ENCODE measurements at regions not wholly inside any gene's neighbourhood (a gene's known extent, or its start where the extent isn't known, plus 50 kb on each side); places are given as distances from the start of the nearest gene placed in this dataset.
A peak's percentile ranks its signal among the peaks of the same experiment; 100 is the strongest.

GRCh38 chr10:109203646-109204353 is 719.5 kb downstream of the XPNPEP1 start:
- no peak for DNase-seq (ENCODE audit: low spot score)

- no peak for DNase-seq (ENCODE audit: low spot score)
Measured at GRCh38 chr10:109202111-109202510, 721.2 kb downstream of the XPNPEP1 start.

GRCh38 chr10:109200646-109201045 is 722.7 kb downstream of the XPNPEP1 start:
- no peak for DNase-seq (ENCODE audit: low spot score)

GRCh38 chr10:109191823-109192222 is 731.5 kb downstream of the XPNPEP1 start:
- DNase-seq (ENCODE audit: low spot score) = no peak

GRCh38 chr10:109191341-109191740 is 732.0 kb downstream of the XPNPEP1 start:
- DNase-seq (ENCODE audit: low spot score) = no peak

DNA sequence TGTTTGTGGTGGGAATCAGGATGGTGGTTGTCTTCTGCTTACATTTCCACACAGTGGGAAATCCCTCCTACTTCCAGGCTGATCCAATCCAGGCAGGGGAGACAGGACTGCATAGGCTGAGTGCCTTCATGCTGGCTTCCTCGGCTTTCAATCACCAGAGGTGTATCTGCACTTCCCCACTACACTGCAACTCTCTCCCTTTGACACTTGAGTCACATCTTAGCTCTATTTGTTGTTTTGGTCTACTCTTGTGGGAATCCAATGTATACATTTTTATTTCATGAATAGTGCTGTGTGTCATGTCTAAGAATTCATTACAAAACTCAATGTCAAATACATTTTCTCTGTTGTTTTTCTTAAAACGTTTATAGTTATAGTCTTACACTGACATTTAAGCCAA is 735.6 kb downstream of the XPNPEP1 start:
- no peak for DNase-seq (ENCODE audit: low spot score)

DNA sequence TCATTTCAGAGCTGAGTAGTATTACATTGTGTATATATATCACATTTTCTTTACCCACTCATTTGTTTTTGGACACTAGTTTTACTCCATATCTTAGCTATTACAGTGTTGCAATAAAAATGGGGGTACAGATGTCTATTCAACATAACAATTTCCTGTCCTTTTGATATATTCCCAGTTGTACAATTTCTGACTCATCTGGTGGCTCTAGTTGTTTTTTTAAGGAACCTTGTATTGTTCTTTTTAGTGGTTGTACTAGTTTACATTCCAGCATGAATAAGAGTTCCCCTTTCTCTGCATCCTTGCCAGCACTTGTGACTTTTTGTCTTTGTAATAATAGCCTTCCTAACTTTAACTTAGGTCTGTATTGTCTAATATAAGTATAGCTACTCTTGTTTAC is 739.9 kb downstream of the XPNPEP1 start:
- DNase-seq (ENCODE audit: low spot score) = no peak

GRCh38 chr10:109178591-109178990 is 744.7 kb downstream of the XPNPEP1 start:
- no peak for DNase-seq (ENCODE audit: low spot score)

- no peak for DNase-seq (ENCODE audit: low spot score)
Measured at GRCh38 chr10:109174526-109174925, 748.8 kb downstream of the XPNPEP1 start.

DNA sequence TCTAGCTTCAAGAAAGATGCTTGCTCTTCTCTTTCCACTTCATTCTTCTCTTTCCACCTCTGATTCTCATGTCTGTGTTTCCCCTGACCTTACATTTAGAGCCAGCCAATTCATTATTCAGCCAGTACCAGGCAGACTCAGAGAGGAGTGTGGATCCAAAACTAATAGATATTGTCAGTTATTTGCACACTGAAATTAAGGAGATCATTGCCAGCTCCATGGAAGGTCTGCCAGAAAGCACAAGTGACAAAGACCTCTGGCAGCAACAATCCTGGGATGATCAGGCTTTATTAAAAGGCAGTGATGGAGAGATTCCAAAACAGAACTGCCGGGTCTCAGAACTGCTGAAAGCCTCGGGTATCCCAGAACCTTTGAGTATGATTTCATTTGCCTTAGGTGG is 749.4 kb downstream of the XPNPEP1 start:
- no peak for DNase-seq (ENCODE audit: low spot score)

- DNase-seq (ENCODE audit: low spot score) = no peak
Measured at GRCh38 chr10:109173121-109173520, 750.2 kb downstream of the XPNPEP1 start.

DNA sequence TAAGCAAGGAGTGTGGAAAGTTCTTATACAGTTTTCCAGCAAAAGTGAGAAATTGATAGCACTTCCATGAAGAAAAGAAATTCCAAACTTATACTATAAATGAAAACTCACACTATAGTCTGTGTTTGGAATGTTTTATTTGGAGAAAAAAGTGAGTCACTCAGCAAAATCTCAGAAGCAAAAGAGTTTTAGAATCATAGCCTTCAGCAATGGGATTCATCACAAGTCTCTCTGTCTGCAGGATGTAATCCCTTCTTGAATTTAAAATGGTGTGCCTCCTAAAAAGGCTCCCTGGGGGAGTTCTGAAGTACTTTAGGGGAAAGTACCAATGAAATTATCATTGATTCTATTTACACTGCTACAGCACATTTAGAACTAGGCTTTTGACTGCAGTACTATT is 756.4 kb downstream of the XPNPEP1 start:
- no peak for DNase-seq (ENCODE audit: low spot score)

DNA sequence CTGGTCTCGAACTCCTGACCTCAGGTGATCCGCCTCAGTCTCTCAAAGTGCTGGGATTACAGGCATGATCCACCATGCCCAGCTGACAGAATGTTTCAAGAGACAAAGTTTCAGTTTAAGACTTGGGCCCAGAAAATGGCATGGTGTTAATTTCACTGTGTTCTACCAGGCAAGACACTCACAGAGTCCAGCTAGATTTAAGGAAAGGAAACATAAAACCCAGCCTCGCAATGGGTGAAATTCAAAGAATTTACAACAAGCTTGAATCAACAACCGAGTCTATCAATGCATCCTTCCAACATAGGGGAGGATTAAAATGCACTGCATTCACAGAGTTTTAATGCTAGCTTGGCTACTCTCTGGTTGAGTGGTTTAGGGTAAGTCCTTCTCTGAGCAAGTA is 764.0 kb downstream of the XPNPEP1 start:
- DNase-seq (ENCODE audit: low spot score) = no peak

DNA sequence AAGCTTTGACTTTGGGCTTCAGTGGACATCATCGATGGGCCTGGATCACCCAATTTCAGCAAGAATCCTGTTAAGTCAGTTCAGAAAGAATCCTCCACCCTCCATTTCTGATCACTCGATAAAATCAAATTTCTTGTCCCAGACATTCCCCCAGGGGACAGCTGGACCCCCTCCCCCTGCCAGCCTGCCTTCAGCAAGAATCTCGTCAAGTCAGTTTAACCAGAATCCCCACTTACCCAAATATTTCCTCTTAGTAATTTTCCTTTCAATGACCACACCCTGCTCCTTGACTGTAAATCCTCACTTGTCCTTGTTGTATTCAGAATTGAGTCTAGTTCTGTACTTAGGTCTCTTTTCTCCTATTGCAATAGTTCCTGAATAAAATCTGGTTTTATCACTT is 766.9 kb downstream of the XPNPEP1 start:
- DNase-seq (ENCODE audit: low spot score) = no peak

DNA sequence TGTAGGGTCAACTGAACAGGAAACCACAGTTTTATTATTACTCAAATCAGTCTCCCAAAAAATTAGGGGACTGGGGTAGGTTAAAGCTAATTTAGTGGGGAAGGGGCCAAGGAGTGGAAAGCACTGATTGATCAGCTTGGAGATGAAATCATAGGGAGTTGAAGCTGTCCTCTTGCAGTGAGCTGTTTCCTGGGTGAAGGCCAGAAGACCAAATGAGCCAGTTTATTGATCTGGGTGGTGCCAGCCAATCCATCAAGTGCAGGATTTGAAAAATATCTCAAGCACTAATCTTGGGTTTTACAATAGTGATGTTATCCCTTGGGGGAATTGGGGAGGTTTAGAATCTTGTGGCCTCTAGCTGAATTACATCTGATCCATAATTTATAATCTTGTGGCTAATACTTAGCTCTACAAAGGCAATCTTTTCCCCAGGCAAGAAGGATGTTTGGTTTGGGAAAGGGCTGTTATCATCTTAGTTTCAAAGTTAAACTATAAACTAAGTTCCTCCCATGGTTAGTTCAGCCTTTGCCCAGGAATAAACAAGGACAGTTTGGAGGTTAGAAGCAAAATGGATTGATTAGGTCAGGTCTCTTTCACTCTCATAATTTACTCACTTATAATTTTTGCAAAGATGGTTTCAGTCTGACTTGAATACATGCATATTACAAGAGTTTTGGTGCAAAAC is 773.5 kb downstream of the XPNPEP1 start:
- DNase-seq (ENCODE audit: low spot score) = peak; percentile 66

DNA sequence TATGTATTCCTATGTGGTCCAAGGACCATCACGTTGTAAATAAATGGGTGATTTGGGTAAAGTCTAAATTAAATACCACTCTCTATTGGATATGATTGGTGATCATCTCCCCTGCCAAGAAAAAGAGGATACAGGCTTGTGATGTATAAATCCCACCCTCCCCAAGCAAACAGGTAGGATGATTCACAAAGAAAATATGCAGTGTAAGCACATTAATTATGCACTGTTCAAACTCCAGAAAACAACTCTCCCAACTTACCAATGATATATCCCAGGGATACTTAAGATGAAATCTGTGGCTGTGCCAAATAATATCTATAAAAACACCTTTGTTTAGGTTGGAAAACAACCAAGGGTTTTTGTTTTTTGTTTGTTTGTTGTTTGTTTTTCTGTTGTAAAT is 795.9 kb downstream of the XPNPEP1 start:
- no peak for DNase-seq (ENCODE audit: low spot score)

- DNase-seq (ENCODE audit: low spot score) = no peak
Measured at GRCh38 chr10:109126541-109126940, 796.8 kb downstream of the XPNPEP1 start.

- DNase-seq (ENCODE audit: low spot score) = peak; percentile 33
Measured at GRCh38 chr10:109126016-109126415, 797.3 kb downstream of the XPNPEP1 start.

GRCh38 chr10:109115179-109115578 is 808.1 kb downstream of the XPNPEP1 start:
- no peak for DNase-seq (ENCODE audit: low spot score)

GRCh38 chr10:109114579-109114978 is 808.7 kb downstream of the XPNPEP1 start:
- DNase-seq (ENCODE audit: low spot score) = no peak

DNA sequence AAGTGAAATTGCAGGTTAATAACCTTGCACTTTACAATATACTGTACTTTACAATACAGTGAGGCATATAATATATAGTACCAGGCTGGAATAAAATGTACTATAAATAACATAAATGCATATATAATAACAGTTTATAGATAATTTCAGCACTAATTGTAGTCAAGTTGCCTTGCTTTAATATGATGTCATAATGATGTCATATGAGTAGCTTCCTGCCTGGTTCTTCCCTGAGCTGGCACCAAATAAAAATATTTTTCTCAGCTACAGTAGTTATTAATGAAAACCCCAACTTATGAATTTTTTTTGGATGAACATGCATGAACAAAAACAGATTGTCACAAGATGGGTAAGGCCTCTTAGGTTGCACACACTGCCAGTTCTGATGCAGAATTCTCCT is 816.7 kb downstream of the XPNPEP1 start:
- no peak for DNase-seq (ENCODE audit: low spot score)

GRCh38 chr10:109105725-109106124 is 817.6 kb downstream of the XPNPEP1 start:
- DNase-seq (ENCODE audit: low spot score) = no peak

DNA sequence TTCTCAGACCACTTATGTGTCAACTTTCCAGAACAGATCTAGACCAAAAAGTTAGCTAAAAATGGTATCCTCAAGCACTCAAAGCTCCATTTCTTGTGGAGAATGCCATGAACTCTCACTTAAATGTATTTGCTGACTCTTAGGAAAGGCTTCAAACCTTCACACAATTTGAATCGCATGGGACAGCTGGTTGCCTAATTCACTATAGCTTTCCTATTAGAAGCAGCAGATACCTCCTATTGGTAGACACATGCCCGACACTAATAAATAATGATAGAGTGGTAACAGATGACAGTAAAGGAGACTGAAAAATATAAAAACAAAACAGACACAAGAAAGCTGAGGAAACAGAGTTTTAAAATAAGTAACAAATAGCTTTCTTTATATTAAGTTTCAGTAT is 818.5 kb downstream of the XPNPEP1 start:
- DNase-seq (ENCODE audit: low spot score) = no peak

DNA sequence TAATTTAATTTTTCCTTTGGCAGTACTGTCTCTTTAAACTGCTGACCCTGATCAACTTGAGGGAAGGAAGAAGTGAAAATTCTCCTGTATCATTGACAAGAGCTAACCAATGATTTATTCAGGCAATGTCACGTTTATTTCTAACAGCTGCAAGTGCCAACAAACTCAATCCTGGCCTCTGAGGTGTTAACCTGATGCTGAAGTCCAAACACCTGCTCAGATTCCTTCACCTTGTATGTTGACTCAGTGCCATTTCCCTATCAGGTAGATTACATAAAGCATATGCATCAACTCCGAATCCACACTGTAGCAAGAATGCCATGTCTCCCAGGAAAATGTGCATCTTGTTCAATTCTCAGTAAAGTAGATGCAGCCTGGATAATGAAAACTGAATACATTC is 820.0 kb downstream of the XPNPEP1 start:
- peak; percentile 36 for DNase-seq (ENCODE audit: low spot score)

Data from mucosa of gallbladder (tissue), 1 donor.